Right cardiac atrium (tissue), 5 donors: ENCODE measurements at regions not wholly inside any gene's neighbourhood (a gene's known extent, or its start where the extent isn't known, plus 50 kb on each side); places are given as distances from the start of the nearest gene placed in this dataset.

Source experiments
- ATAC-seq, 2 donors: fragments of 200-7000 bp; cut with Tn5 transposase; one replicate each; pipeline versions ENCODE4 v1.8.0 to v1.9.1; 2020; ENCODE audit warnings: moderate library complexity in 2 of 2, mild to moderate bottlenecking in 1 of 2
- DNase-seq, 3 donors: peaks; one replicate each; pipeline ENCODE4 v3.0.0-alpha.2; 2020
- H3K27ac ChIP-seq: one replicate; pipeline ENCODE4 v1.5.1; 2013; ENCODE audit warnings: mild to moderate bottlenecking, low read length, control low read depth, moderate library complexity
- H3K27me3 ChIP-seq: one replicate; pipeline ENCODE4 v1.6.1; 2013; ENCODE audit not compliant: control insufficient read depth, insufficient read depth
- H3K4me1 ChIP-seq: one replicate; pipeline ENCODE4 v1.6.1; 2013; ENCODE audit warnings: low read length; ENCODE audit not compliant: control insufficient read depth, insufficient read depth
- H3K4me3 ChIP-seq: one replicate; pipeline ENCODE4 v1.5.1; 2013; ENCODE audit warnings: low read length, control low read depth
- H3K9me3 ChIP-seq: one replicate; pipeline ENCODE4 v1.6.1; 2013; ENCODE audit warnings: low read length; ENCODE audit not compliant: control insufficient read depth
- WGBS: extraction: QIAGEN DNeasy Blood & Tissue Kit; methylation state at CpG from one replicate; pipeline ENCODE4 v1.1.7; 2013; 5-methylcytosine and 5-hydroxymethylcytosine counted together
- intact Hi-C, 4 donors: fragments of 100-400 bp; cut with DNase I; formaldehyde crosslinking; loops; one replicate each; pipeline versions ENCODE4 v1.11.0 to v1.14.0; 2022 to 2023
- donor health status: healthy with polysubstance abuse.
- donor health status: DM: no; HTN: yes; CAD: no.
- donor health status: DM: no; HTN: no; CAD: no.
- donor health status: DM: no; HTN: yes; CAD: no; lungs with severe emphysema.
- donor health status: DM: yes; HTN: yes; CAD: no.

- Histone ChIP-seq H3K9me3 (no peaks in the 10 kb centered on the region), H3K4me1 (no peaks in the 10 kb centered on the region), H3K27ac (no peak overlapping the region), H3K4me3 (no peak overlapping the region), H3K27me3 (no peaks in the 10 kb centered on the region)
- intact Hi-C loops, result no loop called here
- DNase-seq (no peak), ATAC-seq (no peak)
These were observed 56.1 kb upstream of the NKAIN2 start for GRCh38 chr6:123747515-123747914.

- H3K27me3 ChIP-seq, result no peaks in the 10 kb centered on the region
- ATAC-seq (no peak), DNase-seq (no peak)
- no peaks in the 10 kb centered on the region for H3K4me1 ChIP-seq
- no peak overlapping the region for H3K4me3 ChIP-seq
- 80% methylated on average over 2 of the region's 2 CpGs for WGBS
- intact Hi-C loops, result no loop called here
- H3K9me3 ChIP-seq, result no peaks in the 10 kb centered on the region
- no peak overlapping the region for H3K27ac ChIP-seq
These were observed 57.8 kb upstream of the NKAIN2 start for GRCh38 chr6:123745895-123746294.

GRCh38 chr6:123744840-123745239 lies 58.8 kb upstream of the NKAIN2 start:
- intact Hi-C loops, result no loop called here
- H3K27me3 ChIP-seq, result no peaks in the 10 kb centered on the region
- no peak overlapping the region for H3K4me3 ChIP-seq
- H3K4me1 ChIP-seq, result no peaks in the 10 kb centered on the region
- H3K9me3 ChIP-seq, result no peaks in the 10 kb centered on the region
- DNase-seq, result no peak
- H3K27ac ChIP-seq, result no peak overlapping the region
- WGBS, result 61% methylated on average over 2 of the region's 2 CpGs
- ATAC-seq, result no peak

GRCh38 chr6:123742626-123743025 lies 61.0 kb upstream of the NKAIN2 start:
- ATAC-seq, result no peak
- Histone ChIP-seq H3K4me1 (no peaks in the 10 kb centered on the region), H3K27ac (no peak overlapping the region), H3K27me3 (no peaks in the 10 kb centered on the region), H3K4me3 (no peak overlapping the region), H3K9me3 (no peaks in the 10 kb centered on the region)
- no peak for DNase-seq
- intact Hi-C loops, result no loop called here

- DNase-seq, result no peak
These were observed 70.5 kb upstream of the NKAIN2 start for GRCh38 chr6:123733180-123733579.

GRCh38 chr6:123716506-123716905 lies 79.8 kb upstream of the TRDN start:
- no peak overlapping the region for H3K27ac ChIP-seq
- 78% methylated on average over 3 of the region's 3 CpGs for WGBS
- intact Hi-C loops, result loop anchor here in 3 of 4 donors (5.0 kb wide), 2 partner anchors 299 to 304 kb away; no protein-coding TSS in a partner anchor
- DNase-seq, result no peak
- no peaks in the 10 kb centered on the region for H3K27me3 ChIP-seq
- no peak overlapping the region for H3K4me3 ChIP-seq
- ATAC-seq, result no peak
- no peaks in the 10 kb centered on the region for H3K4me1 ChIP-seq
- no peaks in the 10 kb centered on the region for H3K9me3 ChIP-seq

More at GRCh38 chr6:123733180-123733579, 70.5 kb upstream of the NKAIN2 start:
- Histone ChIP-seq H3K4me1 (no peaks in the 10 kb centered on the region), H3K27me3 (no peaks in the 10 kb centered on the region), H3K27ac (no peak overlapping the region), H3K4me3 (no peak overlapping the region), H3K9me3 (no peaks in the 10 kb centered on the region)
- no peak for ATAC-seq
- intact Hi-C loops, result no loop called here

- intact Hi-C loops, result loop anchor here (2.0 to 5.0 kb wide), 3 partner anchors 298 to 303 kb away; no protein-coding TSS in a partner anchor
- Histone ChIP-seq H3K4me1 (no peaks in the 10 kb centered on the region), H3K27me3 (no peaks in the 10 kb centered on the region), H3K9me3 (no peaks in the 10 kb centered on the region), H3K4me3 (no peak overlapping the region), H3K27ac (no peak overlapping the region)
- no peak for DNase-seq
- 46% methylated on average over 7 of the region's 7 CpGs for WGBS
- ATAC-seq, result peak; percentile 36 to 61
These were observed 78.5 kb upstream of the TRDN start for GRCh38 chr6:123715006-123715863.

- intact Hi-C loops, result no loop called here
- Histone ChIP-seq H3K27ac (no peak overlapping the region), H3K4me3 (no peak overlapping the region), H3K9me3 (no peaks in the 10 kb centered on the region), H3K27me3 (no peaks in the 10 kb centered on the region), H3K4me1 (no peaks in the 10 kb centered on the region)
- 71% methylated on average over 3 of the region's 3 CpGs for WGBS
- ATAC-seq (no peak), DNase-seq (no peak)
These were observed 76.1 kb upstream of the TRDN start for GRCh38 chr6:123712831-123713230.

GRCh38 chr6:123702943-123703342 lies 66.2 kb upstream of the TRDN start:
- ATAC-seq, result no peak
- DNase-seq, result no peak
- WGBS, result 89% methylated on average over 3 of the region's 3 CpGs
- no peaks in the 10 kb centered on the region for H3K9me3 ChIP-seq
- no peaks in the 10 kb centered on the region for H3K27me3 ChIP-seq
- no peak overlapping the region for H3K27ac ChIP-seq
- no peaks in the 10 kb centered on the region for H3K4me1 ChIP-seq
- H3K4me3 ChIP-seq, result no peak overlapping the region
- intact Hi-C loops, result no loop called here

- DNase-seq, result no peak
- no peak overlapping the region for H3K4me3 ChIP-seq
- no peaks in the 10 kb centered on the region for H3K27me3 ChIP-seq
- WGBS, result 56% methylated on average over 1 of the region's 1 CpG
- no peaks in the 10 kb centered on the region for H3K9me3 ChIP-seq
- no peaks in the 10 kb centered on the region for H3K4me1 ChIP-seq
- no peak overlapping the region for H3K27ac ChIP-seq
- ATAC-seq, result no peak
- intact Hi-C loops, result no loop called here
These were observed 51.1 kb upstream of the TRDN start for GRCh38 chr6:123687864-123688263.
